Mesothelial cell of epicardium (in vitro differentiated cells): ENCODE measurements at regions not wholly inside any gene's neighbourhood (a gene's known extent, or its start where the extent isn't known, plus 50 kb on each side); places are given as distances from the start of the nearest gene placed in this dataset.

ENCODE experiments used
- DNase-seq, 2 experiments: peaks; one replicate each; pipeline ENCODE4 v3.0.0; 2021; ENCODE audit warnings: low spot score in 2 of 2; ENCODE audit not compliant: unreplicated experiment in 2 of 2
- H3K27ac Mint-ChIP-seq: 2 replicates; pipeline ENCODE4 v1.8.0; 2021; ENCODE audit warnings: mixed read lengths
- H3K27me3 Mint-ChIP-seq: 2 replicates; pipeline ENCODE4 v1.8.0; 2021; ENCODE audit warnings: low read depth, mixed read lengths
- H3K36me3 Mint-ChIP-seq: 2 replicates; pipeline ENCODE4 v1.8.0; 2021; ENCODE audit warnings: mixed read lengths
- H3K4me1 Mint-ChIP-seq: 2 replicates; pipeline ENCODE4 v1.8.0; 2021; ENCODE audit warnings: mixed read lengths
- H3K4me3 Mint-ChIP-seq: 2 replicates; pipeline ENCODE4 v1.8.0; 2021; ENCODE audit warnings: mild to moderate bottlenecking, moderate library complexity, mixed read lengths
- H3K9me3 Mint-ChIP-seq: 2 replicates; pipeline ENCODE4 v1.8.0; 2021; ENCODE audit warnings: mixed read lengths
- TF ChIP-seq, protein P1 (sequence below): fragments of 200-600 bp; sonication (generic); IDR thresholded peaks from one replicate; pipeline ENCODE4 v1.5.0; 2021; ENCODE audit warnings: antibody characterized with exemption; ENCODE audit not compliant: unreplicated experiment

DNA sequence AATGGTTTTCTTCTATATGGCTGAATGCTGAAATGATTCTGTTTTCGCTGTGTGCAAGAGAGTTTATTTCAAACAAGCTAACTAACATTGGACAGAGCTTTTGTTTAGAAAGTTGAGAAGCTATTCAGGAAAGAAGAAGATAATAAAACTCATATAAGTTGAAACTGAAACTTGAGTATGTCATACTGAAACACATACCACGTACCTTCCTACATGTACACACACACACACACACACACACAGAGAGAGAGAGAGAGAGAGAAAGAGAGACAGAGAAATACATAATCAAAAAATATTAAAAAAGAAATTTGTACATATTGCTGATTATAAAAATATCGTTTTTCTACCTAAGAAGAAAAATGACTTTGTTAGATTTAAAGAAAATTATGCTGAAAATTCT lies 561.9 kb upstream of the KCND2 start:
- Mint-ChIP-seq H3K9me3 (peaks cover 4% of the 10 kb centered on the region), H3K36me3 (no peaks in the 10 kb centered on the region), H3K27me3 (no peaks in the 10 kb centered on the region), H3K27ac (no peak overlapping the region), H3K4me1 (peaks cover 15% of the 10 kb centered on the region), H3K4me3 (no peak overlapping the region)
- DNase-seq, result no peak
- TF ChIP-seq, protein P1, sequence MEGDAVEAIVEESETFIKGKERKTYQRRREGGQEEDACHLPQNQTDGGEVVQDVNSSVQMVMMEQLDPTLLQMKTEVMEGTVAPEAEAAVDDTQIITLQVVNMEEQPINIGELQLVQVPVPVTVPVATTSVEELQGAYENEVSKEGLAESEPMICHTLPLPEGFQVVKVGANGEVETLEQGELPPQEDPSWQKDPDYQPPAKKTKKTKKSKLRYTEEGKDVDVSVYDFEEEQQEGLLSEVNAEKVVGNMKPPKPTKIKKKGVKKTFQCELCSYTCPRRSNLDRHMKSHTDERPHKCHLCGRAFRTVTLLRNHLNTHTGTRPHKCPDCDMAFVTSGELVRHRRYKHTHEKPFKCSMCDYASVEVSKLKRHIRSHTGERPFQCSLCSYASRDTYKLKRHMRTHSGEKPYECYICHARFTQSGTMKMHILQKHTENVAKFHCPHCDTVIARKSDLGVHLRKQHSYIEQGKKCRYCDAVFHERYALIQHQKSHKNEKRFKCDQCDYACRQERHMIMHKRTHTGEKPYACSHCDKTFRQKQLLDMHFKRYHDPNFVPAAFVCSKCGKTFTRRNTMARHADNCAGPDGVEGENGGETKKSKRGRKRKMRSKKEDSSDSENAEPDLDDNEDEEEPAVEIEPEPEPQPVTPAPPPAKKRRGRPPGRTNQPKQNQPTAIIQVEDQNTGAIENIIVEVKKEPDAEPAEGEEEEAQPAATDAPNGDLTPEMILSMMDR, result no peak

DNA sequence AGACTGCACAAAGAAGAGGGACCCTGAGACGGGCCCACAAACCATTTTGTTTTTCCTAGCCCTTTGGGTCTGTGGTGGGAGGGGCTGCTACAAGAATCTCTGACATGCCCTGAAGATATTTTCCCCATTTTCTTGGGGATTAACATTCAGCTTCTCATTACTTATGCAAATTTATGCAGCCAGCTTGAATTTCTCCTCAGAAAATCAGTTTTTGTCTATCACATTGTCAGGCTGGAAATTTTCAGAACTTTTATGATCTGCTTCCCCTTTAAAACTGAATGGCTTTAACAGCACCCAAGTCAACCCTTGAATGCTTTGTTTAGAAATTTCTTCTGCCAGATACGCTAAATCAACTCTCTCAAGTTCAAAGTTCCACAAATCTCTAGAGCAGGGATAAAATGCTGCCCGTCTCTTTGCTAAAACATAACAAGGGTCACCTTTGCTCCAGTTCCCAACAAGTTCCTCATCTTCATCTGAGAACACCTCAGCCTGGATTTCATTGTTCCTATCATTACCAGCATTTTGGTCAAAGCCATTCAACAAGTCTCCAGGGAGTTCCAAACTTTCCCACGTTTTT lies 560.0 kb upstream of the KCND2 start:
- Mint-ChIP-seq H3K4me3 (no peak overlapping the region), H3K9me3 (peaks cover 4% of the 10 kb centered on the region), H3K27ac (no peak overlapping the region), H3K36me3 (no peaks in the 10 kb centered on the region), H3K27me3 (no peaks in the 10 kb centered on the region), H3K4me1 (peaks cover 15% of the 10 kb centered on the region)
- TF ChIP-seq, protein P1, result no peak
- DNase-seq, result no peak

DNA sequence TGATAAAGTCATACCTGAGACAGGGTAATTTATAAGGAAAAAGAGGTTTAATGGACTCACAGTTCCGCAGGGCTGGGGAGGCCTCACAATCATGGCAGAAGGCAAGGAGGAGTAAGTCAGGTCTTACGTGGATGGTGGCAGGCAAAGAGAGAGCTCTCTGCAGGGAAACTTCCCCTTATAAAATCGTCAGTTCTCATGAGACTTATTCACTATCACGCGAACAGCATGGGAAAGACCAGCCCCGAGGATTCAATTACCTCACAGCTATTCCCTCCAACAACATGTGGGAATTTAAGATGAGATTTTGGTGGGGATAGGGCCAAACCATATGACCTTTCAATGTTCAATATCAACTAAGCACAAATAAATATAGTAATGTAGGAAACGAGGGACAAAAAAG lies 559.4 kb upstream of the KCND2 start:
- DNase-seq, result no peak
- peaks cover 4% of the 10 kb centered on the region for H3K9me3 Mint-ChIP-seq
- peaks cover 12% of the 10 kb centered on the region for H3K4me1 Mint-ChIP-seq
- no peak overlapping the region for H3K27ac Mint-ChIP-seq
- TF ChIP-seq, protein P1, result no peak
- H3K27me3 Mint-ChIP-seq, result no peaks in the 10 kb centered on the region
- no peaks in the 10 kb centered on the region for H3K36me3 Mint-ChIP-seq
- H3K4me3 Mint-ChIP-seq, result no peak overlapping the region

DNA sequence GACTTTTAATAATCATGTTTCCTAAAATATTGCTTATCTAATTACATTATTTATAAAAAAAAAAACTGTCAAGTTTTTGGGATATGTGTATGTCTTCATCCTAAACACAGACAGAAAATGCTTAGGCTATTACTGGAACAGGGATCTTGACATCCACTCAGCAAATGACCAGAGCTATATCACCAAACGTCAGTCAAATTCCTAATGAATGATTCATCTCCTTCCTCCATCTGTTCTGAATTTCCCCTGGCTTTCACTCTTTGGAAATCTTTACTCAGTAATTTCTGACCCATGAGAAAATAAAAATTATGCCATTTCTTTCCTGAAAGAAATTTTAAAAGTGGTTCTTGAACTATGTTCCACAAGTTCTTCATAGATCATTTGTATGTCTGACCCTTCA lies 552.4 kb upstream of the KCND2 start:
- Mint-ChIP-seq H3K9me3 (no peaks in the 10 kb centered on the region), H3K4me3 (no peak overlapping the region), H3K4me1 (peaks cover 6% of the 10 kb centered on the region)

DNA sequence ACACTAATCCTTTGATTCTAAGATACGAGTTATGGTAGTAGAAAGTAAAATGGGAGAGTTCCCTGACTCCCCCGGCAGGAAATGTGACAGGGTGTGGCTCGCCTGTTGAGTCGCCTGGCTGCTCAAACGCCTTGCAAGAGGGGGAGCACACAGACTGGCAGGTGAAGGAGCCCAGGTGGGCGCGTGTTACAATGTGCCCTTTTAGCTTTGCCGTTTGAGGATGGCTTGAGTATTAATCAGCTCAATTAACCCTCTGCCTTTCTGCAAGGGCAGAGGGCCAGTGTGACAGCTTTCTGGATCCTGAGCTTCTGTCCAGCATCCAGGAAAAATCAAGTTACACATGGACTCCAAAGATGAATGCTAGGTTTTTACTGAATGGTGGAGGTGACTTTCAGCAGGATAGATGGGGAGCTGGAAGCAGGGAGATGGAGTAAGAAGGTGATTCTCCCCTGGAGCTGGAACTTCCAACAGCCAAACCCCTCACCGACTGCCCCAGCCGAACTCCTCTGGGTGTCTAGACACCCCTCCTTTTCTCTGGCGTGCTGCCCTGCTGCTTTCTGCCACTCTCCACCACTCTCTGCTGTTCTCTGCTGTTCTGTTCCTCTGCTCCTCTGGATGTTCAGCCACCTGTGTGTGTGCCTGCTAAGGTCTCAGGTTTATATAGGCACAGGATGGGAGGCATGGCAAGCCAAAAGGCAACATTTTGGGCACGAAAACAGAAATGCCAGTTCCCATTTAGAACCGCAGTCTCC lies 548.8 kb upstream of the KCND2 start:
- Mint-ChIP-seq H3K4me1 (peaks cover 6% of the 10 kb centered on the region), H3K27ac (no peak overlapping the region)
- TF ChIP-seq, protein P1, result no peak

More for the DNA sequence above, 552.4 kb upstream of the KCND2 start:
- Mint-ChIP-seq H3K36me3 (no peaks in the 10 kb centered on the region), H3K27me3 (no peaks in the 10 kb centered on the region), H3K27ac (no peak overlapping the region)
- DNase-seq, result no peak
- TF ChIP-seq, protein P1, result no peak

More for the DNA sequence above, 548.8 kb upstream of the KCND2 start:
- H3K36me3 Mint-ChIP-seq, result no peaks in the 10 kb centered on the region
- no peak overlapping the region for H3K4me3 Mint-ChIP-seq
- no peaks in the 10 kb centered on the region for H3K9me3 Mint-ChIP-seq
- no peak for DNase-seq
- H3K27me3 Mint-ChIP-seq, result no peaks in the 10 kb centered on the region
